Esophagus (tissue), 2 donors: ENCODE measurements at regions not wholly inside any gene's neighbourhood (a gene's known extent, or its start where the extent isn't known, plus 50 kb on each side); places are given as distances from the start of the nearest gene placed in this dataset.

Experiments used
- H3K27ac ChIP-seq, 2 donors: one replicate each; pipeline ENCODE4 v1.5.1; 2013; ENCODE audit warnings: low read depth in 2 of 2, mild to moderate bottlenecking in 2 of 2, inconsistent platforms in 1 of 2, low read length in 1 of 2, moderate library complexity in 1 of 2
- H3K27me3 ChIP-seq, 2 donors: one replicate each; pipeline ENCODE4 v1.6.1; 2013; ENCODE audit warnings: low read length in 2 of 2, control low read depth in 1 of 2, mild to moderate bottlenecking in 1 of 2; ENCODE audit not compliant: insufficient read depth in 2 of 2, control insufficient read depth in 1 of 2
- H3K36me3 ChIP-seq, 2 donors: one replicate each; pipeline ENCODE4 v1.6.1; 2013; ENCODE audit warnings: low read length in 1 of 2; ENCODE audit not compliant: control insufficient read depth in 2 of 2, insufficient read depth in 2 of 2
- H3K4me1 ChIP-seq, 2 donors: one replicate each; pipeline ENCODE4 v1.6.1; 2013; ENCODE audit warnings: low read length in 1 of 2; ENCODE audit not compliant: control insufficient read depth in 2 of 2, insufficient read depth in 2 of 2
- H3K4me3 ChIP-seq, 2 donors: one replicate each; pipeline ENCODE4 v1.5.1; 2013; ENCODE audit warnings: low read length in 2 of 2, mild to moderate bottlenecking in 2 of 2, low read depth in 1 of 2, moderate library complexity in 1 of 2
- H3K9me3 ChIP-seq, 2 donors: one replicate each; pipeline ENCODE4 v1.6.1; 2013; ENCODE audit warnings: mild to moderate bottlenecking in 2 of 2, low read depth in 1 of 2, low read length in 1 of 2, moderate library complexity in 1 of 2; ENCODE audit not compliant: control insufficient read depth in 2 of 2, insufficient read depth in 1 of 2
- WGBS, 2 donors: extraction: QIAGEN DNeasy Blood & Tissue Kit; methylation state at CpG; one replicate each; pipeline ENCODE4 v1.1.7; 2013; 5-methylcytosine and 5-hydroxymethylcytosine counted together
- donor health status: healthy with polysubstance abuse.
- donor health status: Bipolar disorder and iron deficiency.

DNA sequence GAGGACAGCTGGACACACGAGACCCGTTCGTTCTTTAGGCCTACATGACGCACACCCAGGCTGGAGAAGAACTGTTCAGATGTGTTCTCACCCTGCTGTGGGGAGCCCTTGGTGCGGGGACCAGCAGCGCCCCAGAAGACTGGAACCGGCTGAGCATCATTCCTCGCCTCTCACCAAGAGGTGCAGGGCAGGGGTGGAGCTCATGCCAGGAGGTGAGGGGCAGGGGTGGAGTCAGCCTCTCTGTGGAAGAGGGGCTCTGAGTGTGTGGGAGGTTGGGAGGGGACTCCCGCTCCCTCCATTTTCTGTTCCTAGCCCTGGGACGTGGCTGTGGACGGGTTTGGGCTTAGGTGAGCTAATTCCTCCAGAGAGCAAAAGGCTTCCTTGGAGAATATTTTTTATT lies 66.0 kb upstream of the SHH start:
- no peak overlapping the region for H3K4me3 ChIP-seq
- H3K27ac ChIP-seq = no peak overlapping the region
- H3K4me1 ChIP-seq = no peaks in the 10 kb centered on the region
- no peaks in the 10 kb centered on the region for H3K9me3 ChIP-seq
- 80 to 90% methylated on average over 11 of the region's 11 CpGs for WGBS, 2 donors
- no peaks in the 10 kb centered on the region for H3K36me3 ChIP-seq
- H3K27me3 ChIP-seq = no peaks in the 10 kb centered on the region

DNA sequence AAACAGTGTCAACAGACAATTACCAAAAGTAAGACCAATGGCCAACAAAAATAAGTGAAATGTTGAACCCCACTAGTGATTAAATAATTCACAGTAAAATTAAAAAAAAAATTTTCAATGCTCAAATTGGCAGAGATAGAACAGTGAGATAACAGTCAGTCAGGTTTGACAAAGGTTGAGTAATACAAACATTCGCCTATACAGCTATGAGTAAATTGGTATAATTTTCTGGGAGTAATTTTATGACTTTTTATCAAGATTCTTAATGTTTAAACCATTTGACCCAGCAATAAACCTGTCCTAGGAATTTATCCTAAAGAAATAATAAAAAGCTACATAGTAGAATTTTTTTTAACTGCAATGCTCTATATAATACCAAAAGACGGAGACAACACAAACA lies 64.9 kb upstream of the SHH start:
- no peak overlapping the region for H3K4me3 ChIP-seq
- WGBS, 2 donors = 61 to 81% methylated on average over 2 of the region's 2 CpGs
- H3K4me1 ChIP-seq = no peaks in the 10 kb centered on the region
- H3K27me3 ChIP-seq = no peaks in the 10 kb centered on the region
- no peaks in the 10 kb centered on the region for H3K9me3 ChIP-seq
- H3K36me3 ChIP-seq = no peaks in the 10 kb centered on the region
- no peak overlapping the region for H3K27ac ChIP-seq

DNA sequence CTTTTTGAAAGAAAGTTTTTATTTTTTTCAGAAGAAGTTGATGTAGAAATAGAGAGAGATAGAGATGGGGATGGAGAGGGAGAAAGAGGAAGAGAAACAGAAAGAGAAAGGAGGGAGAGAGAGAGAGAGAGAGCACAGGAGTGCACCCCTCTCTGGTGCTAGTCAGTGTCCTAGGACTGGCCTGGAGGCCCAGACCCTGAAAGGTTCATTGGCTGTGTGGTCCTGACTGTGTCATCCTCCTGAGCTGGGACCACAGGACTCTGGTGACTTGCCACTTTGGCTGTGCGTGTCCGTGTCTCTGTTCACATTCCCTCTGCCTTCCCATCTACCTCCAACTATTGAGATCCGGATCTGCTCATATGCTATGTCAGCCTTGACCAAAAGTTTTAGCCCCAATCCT lies 62.1 kb upstream of the SHH start:
- Histone ChIP-seq H3K27ac (no peak overlapping the region), H3K4me1 (no peaks in the 10 kb centered on the region), H3K27me3 (no peaks in the 10 kb centered on the region), H3K36me3 (no peaks in the 10 kb centered on the region), H3K9me3 (no peaks in the 10 kb centered on the region), H3K4me3 (no peak overlapping the region)
- 94 to 96% methylated on average over 3 of the region's 3 CpGs for WGBS, 2 donors

DNA sequence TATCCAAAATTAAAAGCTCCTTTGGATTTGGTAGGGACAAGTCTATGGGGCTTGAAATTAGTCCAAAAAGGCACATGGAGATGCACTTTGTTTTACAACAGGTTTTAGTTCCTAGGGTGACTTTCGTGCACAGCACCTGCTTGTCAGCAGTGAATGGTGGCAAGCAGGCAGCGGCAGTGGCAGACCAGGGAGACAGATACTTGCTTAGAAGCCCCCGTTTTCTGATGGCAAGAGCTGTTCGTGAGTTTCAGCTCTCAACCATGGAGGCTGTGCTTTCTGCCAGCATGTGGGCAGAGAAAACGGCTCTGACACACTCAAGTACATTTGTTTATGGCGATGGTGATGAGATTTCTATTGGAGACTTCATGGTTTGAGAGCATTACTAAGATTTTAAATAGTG lies 61.7 kb upstream of the SHH start:
- Histone ChIP-seq H3K4me3 (no peak overlapping the region), H3K9me3 (no peaks in the 10 kb centered on the region), H3K4me1 (no peaks in the 10 kb centered on the region), H3K36me3 (no peaks in the 10 kb centered on the region), H3K27ac (no peak overlapping the region), H3K27me3 (no peaks in the 10 kb centered on the region)
- 79 to 80% methylated on average over 6 of the region's 6 CpGs for WGBS, 2 donors

DNA sequence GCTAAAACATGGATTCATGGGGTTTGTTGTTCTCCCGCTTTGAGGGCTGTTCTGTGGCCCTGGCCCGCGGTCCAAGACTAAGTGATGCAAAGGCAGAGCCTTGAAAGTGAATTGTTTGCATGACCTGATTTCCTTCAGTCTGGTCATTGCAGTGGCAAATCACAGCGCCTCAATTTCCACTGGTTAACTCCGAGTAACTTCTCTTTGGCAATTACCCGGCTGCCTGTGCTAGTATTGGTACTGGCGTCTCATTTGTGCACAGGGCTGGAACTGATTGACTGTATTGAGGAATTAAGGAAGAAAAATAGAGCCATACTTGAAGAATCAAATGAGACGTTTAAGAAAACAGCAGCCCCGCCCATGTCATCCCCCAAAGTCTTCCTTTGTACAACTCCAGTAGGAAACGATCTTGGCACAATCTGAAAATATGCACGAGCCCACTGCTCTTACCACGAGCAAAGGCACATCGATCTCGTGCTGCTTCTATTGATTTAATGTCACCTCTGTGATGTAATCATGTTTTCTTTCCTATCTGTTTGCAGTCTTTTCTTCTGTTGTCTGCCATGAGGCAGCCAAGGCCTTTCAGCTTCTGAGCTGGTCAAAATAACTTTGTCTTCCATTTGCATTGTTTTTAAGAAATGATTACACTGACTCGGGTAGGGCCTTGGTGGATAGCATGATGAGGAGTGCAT lies 60.6 kb upstream of the SHH start:
- Histone ChIP-seq H3K4me1 (no peaks in the 10 kb centered on the region), H3K4me3 (no peak overlapping the region), H3K27ac (no peak overlapping the region), H3K27me3 (no peaks in the 10 kb centered on the region), H3K36me3 (no peaks in the 10 kb centered on the region), H3K9me3 (no peaks in the 10 kb centered on the region)
- 71 to 78% methylated on average over 15 of the region's 15 CpGs for WGBS, 2 donors

DNA sequence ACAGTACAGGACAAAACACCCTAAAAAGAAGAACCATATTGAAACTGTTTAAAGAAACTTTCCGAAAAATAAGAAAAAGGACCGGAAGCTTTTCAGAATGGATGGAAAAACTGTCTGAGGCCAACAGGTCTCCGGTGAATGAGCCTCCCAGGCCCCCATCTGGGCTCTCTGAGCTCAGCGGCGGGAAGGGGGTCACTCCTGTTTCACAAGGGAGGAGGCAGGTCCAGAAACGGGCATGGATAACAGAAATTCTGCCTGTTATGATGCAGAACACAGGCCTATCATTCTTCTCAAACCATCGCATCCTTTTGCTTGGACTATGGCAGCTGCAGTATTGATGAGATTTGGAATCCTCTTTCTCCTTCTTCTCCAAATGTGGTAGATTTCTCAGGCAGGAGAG lies 58.9 kb upstream of the SHH start:
- Histone ChIP-seq H3K36me3 (no peaks in the 10 kb centered on the region), H3K4me3 (no peak overlapping the region), H3K4me1 (no peaks in the 10 kb centered on the region), H3K9me3 (no peaks in the 10 kb centered on the region), H3K27me3 (no peaks in the 10 kb centered on the region), H3K27ac (no peak overlapping the region)
- 90 to 94% methylated on average over 7 of the region's 7 CpGs for WGBS, 2 donors

DNA sequence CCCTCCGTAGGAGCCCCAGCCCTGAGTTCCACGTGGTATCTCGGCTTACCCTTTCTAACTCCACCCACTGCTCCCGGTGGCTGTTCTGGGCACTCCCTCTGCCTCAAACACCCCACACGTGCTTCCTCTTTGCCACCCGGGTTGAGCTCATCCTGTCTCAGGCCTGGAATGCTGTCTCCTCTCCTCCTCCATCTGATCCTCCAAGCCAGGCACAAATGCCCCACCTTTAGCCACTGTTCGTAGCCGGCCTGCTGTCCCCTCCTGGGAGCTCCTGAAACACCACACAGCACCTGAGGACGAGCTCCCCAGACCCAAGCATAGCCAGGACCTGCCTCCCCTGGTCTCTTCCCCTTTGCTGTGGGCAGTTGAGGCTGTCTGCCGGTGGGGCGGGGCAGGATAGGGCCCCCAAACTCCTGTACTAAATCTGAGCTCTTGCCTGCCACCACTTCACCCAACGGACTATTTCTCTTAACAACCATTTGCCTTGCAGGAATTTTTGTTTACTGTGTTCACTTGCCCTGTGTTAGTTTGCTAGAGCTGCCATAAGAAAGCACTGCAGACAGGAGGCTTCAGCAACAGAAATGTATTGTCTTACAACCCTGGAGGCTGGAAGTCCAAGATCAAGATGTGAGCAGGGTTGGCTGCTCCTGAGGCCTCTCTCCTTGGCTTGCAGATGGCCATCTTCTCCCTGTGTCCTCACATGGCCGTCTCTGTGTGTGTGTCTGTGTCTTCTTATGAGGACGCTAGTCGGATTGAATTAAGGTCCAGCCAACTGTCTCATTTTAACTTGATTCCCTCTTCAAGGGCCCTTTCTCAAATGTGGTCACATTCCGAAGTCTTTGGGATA lies 58.3 kb upstream of the SHH start:
- H3K27me3 ChIP-seq = peaks cover 0 to 2% of the 10 kb centered on the region in 2 donors
- 76 to 79% methylated on average over 16 of the region's 16 CpGs for WGBS, 2 donors
- no peaks in the 10 kb centered on the region for H3K9me3 ChIP-seq
- H3K4me1 ChIP-seq = no peaks in the 10 kb centered on the region
- H3K36me3 ChIP-seq = no peaks in the 10 kb centered on the region
- H3K4me3 ChIP-seq = no peak overlapping the region
- H3K27ac ChIP-seq = no peak overlapping the region

DNA sequence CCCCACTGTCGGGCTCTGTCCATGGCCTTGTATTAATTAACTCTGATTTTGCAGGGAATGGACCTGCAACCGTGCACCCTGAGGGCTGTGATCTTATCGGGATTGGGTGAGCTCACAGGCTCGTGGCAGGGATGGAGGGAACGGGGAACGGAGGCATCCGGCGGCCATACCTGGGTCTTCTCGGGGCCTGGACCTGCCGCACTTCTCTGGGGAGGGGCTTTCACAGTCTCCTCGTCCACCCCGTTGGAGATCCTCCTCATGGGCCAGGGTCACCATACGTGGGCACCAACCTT lies 57.5 kb upstream of the SHH start:
- WGBS, 2 donors = 92 to 93% methylated on average over 13 of the region's 13 CpGs
- H3K27ac ChIP-seq = no peak overlapping the region

DNA sequence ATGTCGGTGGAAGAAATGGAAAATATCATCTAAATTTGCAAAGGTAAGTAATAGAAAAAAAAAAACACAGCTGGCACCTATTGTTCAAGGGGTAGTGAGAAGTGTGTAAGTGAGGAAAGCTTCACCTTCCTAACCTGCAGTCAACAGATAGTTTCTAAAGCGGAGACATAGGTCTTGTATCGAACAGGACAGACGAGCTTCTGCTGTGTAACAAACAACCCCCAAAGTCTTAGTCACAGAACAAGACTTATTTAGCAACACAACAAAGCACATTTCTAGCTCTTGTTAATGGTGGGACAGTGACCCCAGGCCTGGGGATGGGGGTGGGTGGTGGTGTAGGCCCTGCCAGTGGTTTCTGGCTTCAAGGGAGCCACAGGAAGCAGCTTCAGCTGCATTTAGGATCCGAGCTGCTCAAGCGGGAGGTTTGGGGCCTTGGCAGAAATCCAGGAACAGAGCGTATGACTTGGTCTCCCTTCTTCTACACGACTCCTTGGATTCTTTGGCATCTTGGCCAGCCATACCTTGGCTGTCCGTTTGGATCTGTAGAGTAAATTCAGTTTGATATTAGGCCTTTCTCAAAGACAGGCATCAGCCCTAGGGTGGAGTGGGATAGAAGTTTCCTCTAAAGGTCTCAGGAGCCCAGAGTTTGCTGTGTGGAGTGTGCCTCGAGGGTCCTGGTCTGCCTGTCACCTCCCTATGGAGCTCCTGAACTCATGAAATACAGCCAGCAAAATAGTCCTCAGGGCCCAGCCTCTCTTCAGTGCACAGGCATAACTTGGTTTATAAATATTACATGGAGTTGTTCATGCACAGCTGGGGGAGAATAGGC lies 56.9 kb upstream of the SHH start:
- Histone ChIP-seq H3K9me3 (no peaks in the 10 kb centered on the region), H3K27ac (no peak overlapping the region), H3K36me3 (no peaks in the 10 kb centered on the region), H3K27me3 (peaks cover 3 to 6% of the 10 kb centered on the region in 2 donors), H3K4me3 (no peak overlapping the region), H3K4me1 (no peaks in the 10 kb centered on the region)
- WGBS, 2 donors = 86 to 87% methylated on average over 10 of the region's 10 CpGs

More for the DNA sequence above, 57.5 kb upstream of the SHH start:
- Histone ChIP-seq H3K4me3 (no peak overlapping the region), H3K36me3 (no peaks in the 10 kb centered on the region), H3K4me1 (no peaks in the 10 kb centered on the region), H3K9me3 (no peaks in the 10 kb centered on the region), H3K27me3 (peaks cover 3 to 6% of the 10 kb centered on the region in 2 donors)
